ACHN (cell line): ENCODE measurements at regions not wholly inside any gene's neighbourhood (a gene's known extent, or its start where the extent isn't known, plus 50 kb on each side); places are given as distances from the start of the nearest gene placed in this dataset.
"Not testable (repeated sequence)": the region's sequence is repeated elsewhere in the genome, so short reads cannot be mapped to it uniquely, and the experiment has no call there.

Source experiments
- DNase-seq: peaks from one replicate; pipeline ENCODE4 v3.0.0-alpha.2; 2015
- in situ Hi-C: cut with HindIII; loops from 2 replicates; pipeline ENCODE4 v1.10.0; 2017; ENCODE audit warnings: low sequenced_read_pairs, low pct_ligation_motif_present, low pct_unique_long_range_greater_than_20kb

- DNase-seq, in situ Hi-C loops: not testable (repeated sequence)
These were observed 628.9 kb downstream of the ETNK1 start for GRCh38 chr12:23253910-23254309.

GRCh38 chr12:23259558-23259957, 634.6 kb downstream of the ETNK1 start:
- in situ Hi-C loops = no loop called here
- DNase-seq = no peak

DNA sequence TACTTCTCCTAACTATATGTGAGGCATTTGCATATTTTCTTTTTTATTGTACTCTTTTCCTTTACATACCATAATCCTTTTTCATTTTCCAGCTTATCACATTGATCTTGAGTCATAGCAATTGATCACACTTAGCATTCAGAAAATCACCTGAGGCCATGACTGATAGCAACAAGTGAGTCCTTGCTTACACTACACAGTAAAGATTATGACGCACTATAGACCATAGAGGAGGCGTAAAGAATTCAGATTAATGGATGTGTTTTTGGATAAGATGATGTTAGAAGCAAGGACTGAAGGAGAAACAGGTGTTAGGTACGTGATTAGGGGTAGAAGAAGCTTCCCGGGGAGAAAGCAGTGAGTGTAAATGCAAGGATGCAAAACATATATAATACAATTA, 637.7 kb downstream of the ETNK1 start:
- in situ Hi-C loops = no loop called here
- DNase-seq = no peak

GRCh38 chr12:23277831-23278230, 652.9 kb downstream of the ETNK1 start:
- no peak for DNase-seq
- in situ Hi-C loops = no loop called here

DNA sequence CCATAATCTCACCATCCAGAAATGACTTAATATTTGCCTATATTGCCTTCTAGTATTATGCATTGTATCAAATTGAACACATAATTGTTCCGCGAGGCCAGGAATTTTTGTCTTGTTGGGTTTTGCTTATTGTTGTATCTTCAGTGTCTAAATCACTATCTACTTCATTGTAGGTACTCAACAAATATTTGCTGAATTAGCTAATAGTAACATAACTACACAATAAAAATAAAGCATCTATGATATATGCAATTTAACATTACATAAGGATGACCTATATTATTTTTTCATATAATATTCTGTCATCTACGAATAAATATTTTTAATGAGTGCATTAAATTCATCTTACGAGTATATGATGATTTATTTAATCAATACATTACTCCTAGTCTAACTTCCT, 656.3 kb downstream of the ETNK1 start:
- in situ Hi-C loops = no loop called here

GRCh38 chr12:23282701-23283100, 657.7 kb downstream of the ETNK1 start:
- DNase-seq = no peak
- in situ Hi-C loops = no loop called here

More for the DNA sequence above, 656.3 kb downstream of the ETNK1 start:
- DNase-seq = no peak

DNA sequence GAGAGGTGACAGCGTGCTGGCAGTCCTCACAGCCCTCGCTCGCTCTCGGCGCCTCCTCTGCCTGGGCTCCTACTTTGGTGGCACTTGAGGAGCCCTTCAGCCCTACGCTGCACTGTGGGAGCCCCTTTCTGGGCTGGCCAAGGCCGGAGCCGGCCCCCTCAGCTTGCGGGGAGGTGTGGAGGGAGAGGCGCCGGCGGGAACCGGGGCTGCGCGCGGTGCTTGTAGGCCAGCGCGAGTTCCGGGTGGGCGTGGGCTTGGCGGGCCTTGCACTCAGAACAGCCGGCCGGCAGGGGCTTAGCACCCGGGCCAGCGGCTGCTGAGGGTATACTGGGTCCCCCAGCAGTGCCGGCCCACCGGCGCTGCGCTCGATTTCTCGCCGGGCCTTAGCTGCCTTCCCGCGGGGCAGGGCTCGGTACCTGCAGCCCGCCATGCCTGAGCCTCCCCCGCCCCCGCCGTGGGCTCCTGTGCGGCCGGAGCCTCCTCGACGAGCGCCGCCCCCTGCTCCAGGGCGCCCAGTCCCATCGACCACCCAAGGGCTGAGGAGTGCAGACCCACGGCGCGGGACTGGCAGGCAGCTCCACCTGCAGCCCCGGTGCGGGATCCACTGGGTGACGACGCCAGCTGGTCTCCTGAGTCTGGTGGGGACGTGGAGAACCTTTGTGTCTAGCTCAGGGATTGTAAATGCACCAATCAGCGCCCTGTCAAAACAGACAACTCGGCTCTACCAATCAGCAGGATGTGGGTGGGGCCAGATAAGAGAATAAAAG, 661.0 kb downstream of the ETNK1 start:
- DNase-seq, in situ Hi-C loops: not testable (repeated sequence)

DNA sequence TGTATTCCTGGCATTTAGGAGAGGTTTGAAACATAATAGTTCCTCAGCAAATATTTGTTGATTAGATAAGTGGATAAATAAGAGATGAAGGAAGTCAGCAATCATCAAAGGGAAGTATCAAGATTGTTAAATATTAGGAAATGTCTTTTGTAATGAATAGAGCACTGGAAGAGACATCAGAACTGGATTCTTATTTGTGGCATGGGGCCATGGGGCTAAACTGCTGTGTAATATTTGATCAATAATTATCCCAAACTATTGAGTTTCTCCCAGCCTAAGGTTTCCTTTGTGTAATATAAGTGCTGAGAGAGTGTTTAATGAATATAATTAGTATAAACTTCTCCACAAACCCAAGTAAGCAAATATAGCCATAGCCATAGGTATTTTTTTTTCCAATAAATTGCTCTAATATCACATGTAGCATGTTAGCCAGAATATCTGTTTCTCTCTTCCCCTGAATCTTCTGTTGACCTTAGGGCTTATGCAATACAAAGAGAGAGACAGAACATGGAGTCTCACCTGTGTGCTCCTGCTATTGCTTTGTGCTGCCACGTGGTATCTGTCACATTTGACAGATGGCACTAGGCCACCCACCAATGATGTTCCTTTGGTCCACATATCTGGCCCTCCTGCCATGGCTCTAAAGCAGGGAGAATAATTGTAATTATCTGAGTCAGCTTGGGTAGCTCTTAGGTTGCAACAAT, 658.7 kb downstream of the SOX5 start:
- no peak for DNase-seq
- in situ Hi-C loops = no loop called here

DNA sequence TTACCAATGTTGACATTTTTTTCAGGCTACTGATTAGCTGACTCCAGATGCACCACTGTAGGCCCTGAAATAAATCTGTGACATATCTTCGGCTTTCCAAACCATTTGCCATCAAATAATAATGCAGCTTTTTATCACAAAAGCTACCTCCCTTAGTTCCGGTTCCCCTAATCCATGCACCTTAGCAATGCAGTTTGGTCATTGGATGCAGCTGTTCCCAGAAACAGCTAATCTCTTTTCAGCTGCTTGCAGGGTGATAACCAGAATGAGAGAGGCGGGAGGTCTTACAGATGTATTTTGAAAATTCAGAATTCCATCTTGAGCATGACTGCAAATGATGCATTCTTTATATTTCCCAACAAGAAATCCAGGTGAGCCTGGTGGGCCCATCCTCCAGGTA, 646.2 kb downstream of the SOX5 start:
- in situ Hi-C loops = no loop called here

DNA sequence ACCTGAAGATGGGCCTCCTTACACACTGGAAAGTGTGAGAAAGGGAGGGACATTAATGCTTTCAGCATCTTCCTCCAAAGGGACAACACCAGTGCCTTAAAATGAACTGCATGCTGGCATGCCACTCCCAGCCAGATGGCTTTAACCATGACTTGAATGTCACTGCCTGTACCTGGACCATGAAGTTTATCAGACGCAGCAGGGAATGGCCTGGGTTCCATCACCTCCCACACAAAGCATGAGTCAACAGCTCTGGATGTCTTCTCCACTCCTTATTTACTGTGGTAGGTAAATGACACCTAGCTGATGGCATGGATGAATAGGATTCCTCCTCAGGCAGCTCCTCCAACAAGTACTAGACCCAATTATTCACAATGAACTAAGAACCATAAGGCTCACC, 645.6 kb downstream of the SOX5 start:
- in situ Hi-C loops = no loop called here
- DNase-seq = no peak

More for the DNA sequence above, 646.2 kb downstream of the SOX5 start:
- no peak for DNase-seq

GRCh38 chr12:23333938-23334337, 615.5 kb downstream of the SOX5 start:
- in situ Hi-C loops = no loop called here
- DNase-seq = no peak

DNA sequence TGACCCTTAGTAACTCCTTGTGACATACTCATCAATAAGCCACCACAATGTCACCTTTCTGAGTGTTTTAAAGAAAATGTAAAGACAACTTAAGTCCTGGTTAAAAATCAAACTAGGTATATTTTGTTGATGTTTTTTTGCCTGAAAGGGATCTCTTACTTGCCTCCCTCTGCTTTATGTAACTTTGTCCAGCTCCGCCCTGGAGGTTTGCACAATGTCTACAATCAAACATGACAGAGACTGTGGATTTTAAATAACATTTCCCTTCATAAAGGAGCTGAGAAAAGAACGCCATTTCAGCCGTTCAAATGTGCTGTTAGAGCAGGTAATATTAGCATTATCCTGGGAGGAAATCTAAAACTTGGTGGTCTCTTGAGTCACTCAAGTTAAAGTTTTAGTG, 613.9 kb downstream of the SOX5 start:
- DNase-seq = no peak
- in situ Hi-C loops = no loop called here

DNA sequence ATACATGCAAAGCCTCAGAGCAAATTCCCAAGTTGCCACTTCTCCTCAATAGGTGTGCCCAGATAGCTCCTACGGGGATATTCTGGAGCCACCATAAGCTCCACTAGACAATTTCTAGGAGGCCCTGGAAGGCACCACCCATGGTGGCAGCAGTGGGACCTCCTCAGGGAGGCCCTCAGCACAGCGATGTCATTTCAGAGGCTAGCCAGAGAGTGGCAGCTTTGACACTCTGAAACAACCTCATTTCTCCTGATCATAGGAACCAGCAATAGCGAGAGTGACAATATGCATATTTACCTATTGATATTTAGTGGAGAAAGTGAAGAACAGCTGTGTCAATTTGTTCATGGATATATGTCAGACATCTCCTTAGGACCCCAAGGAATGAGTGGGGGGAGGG, 612.3 kb downstream of the SOX5 start:
- no peak for DNase-seq
- in situ Hi-C loops = no loop called here

GRCh38 chr12:23340351-23340750, 609.1 kb downstream of the SOX5 start:
- in situ Hi-C loops = no loop called here

DNA sequence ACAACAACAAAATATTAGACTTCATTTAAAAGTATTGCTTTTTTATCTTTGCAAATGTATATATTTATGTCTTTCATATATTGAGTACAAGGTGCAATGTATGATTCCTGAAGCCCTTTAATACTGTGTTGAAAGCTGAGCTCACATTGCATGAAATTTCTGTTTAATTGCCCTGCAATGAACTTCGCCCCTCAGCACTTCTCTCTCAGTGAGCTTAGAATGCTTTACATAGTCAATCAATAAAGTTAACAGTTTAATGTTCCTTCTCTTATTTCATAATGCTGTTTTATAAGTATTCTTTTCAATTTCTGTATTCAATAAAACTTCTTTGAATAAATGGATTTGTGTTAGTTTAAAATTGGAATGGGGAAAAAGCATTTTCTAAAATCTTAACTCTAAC, 607.1 kb downstream of the SOX5 start:
- no peak for DNase-seq
- in situ Hi-C loops = no loop called here

More at GRCh38 chr12:23340351-23340750, 609.1 kb downstream of the SOX5 start:
- DNase-seq = no peak

DNA sequence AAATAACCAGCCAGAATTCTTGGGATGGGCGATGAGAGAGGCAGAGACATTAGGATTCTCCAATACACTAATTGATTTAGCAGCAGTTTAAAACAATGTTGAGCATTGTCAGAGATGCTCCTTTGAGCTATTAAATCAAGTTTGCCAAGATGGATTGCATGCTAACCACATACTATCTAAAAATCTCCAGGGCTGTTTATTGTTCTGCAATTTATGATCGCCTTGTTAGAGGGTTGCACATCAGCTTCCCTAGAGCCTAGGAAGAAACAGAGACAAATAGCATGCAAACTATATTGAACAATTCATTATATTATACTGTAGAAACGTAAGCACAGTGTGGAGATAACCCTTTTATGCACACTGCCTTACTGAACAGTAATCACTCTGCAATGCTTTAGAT, 599.9 kb downstream of the SOX5 start:
- no peak for DNase-seq
- in situ Hi-C loops = no loop called here

GRCh38 chr12:23350808-23351207, 598.7 kb downstream of the SOX5 start:
- no peak for DNase-seq
- in situ Hi-C loops = no loop called here

- no peak for DNase-seq
- in situ Hi-C loops = no loop called here
These were observed 596.8 kb downstream of the SOX5 start for GRCh38 chr12:23352670-23353069.

DNA sequence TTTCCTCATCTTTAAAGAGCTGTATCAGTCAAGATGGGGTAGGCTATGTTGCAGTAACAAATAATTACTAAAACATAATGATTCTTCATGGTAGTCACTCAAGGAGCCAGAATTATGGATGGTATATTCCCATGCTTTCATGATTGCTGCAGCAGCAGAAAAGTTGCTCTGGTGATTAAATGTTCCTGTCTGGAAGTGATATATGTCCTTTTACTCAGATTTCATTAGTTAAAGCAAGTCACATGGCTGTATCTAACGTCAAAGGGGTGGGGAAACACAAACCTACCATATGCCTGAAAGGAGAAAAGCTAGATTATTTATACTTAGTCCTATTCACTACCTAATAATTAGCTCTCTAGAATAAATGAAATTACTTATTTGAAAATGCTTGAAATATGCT, 594.7 kb downstream of the SOX5 start:
- DNase-seq = no peak
- in situ Hi-C loops = no loop called here

DNA sequence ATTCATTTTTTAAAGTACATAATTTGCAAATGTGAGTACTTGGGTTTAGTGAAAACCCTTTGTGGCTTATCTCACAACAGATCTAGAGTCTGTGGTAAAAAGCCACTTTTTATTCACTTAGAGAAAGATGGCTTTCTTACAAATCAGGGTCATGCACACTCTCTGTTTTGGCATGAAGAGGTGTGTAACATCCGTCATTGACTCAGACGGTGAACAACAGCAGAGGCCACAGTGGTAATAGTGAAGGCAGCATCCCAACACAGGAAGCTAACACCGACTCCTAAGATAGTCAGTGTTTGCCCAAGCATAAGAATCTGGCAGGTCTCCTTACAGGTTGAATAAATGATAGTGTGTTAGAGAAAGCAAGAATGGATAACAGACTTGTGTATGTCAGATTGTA, 593.0 kb downstream of the SOX5 start:
- in situ Hi-C loops = no loop called here

More for the DNA sequence above, 593.0 kb downstream of the SOX5 start:
- no peak for DNase-seq
